B cell (primary cell): ENCODE measurements at regions not wholly inside any gene's neighbourhood (a gene's known extent, or its start where the extent isn't known, plus 50 kb on each side); places are given as distances from the start of the nearest gene placed in this dataset.

Experiments
- ATAC-seq: fragments of 200-7000 bp; cut with Tn5 transposase; one replicate; pipeline ENCODE4 v1.10.0; 2021; ENCODE audit warnings: low read depth, mild to moderate bottlenecking, moderate number of reproducible peaks, moderate library complexity
- CTCF ChIA-PET: fragments of 350-600 bp; sonication (Branson Sonifier 250); formaldehyde crosslinking; loops from one replicate; lab custom pipeline; 2021; ENCODE audit warnings: antibody characterized with exemption, inconsistent platforms; lab: Charles Lee
- POLR2A ChIA-PET: fragments of 350-600 bp; sonication (Branson Sonifier 250); formaldehyde crosslinking; loops from one replicate; lab custom pipeline; 2021; ENCODE audit warnings: antibody characterized with exemption; lab: Charles Lee
- DNase-seq: peaks from one replicate; pipeline ENCODE4 v3.0.0; 2013
- H2AFZ ChIP-seq: 2 replicates; pipeline ENCODE4 v1.6.1; 2012; ENCODE audit warnings: mild to moderate bottlenecking, low read depth, low read length; ENCODE audit not compliant: insufficient read depth, poor library complexity, severe bottlenecking
- H3K27ac ChIP-seq, 2 donors: 1 replicate in 1 of 2; 2 replicates in 1 of 2; pipeline ENCODE4 v1.5.1; 2012 to 2013; ENCODE audit warnings: low read length in 2 of 2, mild to moderate bottlenecking in 2 of 2, moderate library complexity in 1 of 2
- H3K27me3 ChIP-seq, 4 experiments: fragments of 200-600 bp in 1 of 4; sonication (generic) in 1 of 4; replicated peaks in 1 of 4; 1 replicate in 2 of 4; 2 replicates in 2 of 4; pipeline versions ENCODE4 v1.6.1 to v1.7.0; 2013 to 2016; ENCODE audit warnings: low read length in 3 of 4, mild to moderate bottlenecking in 2 of 4, mixed read lengths in 1 of 4, moderate library complexity in 1 of 4; ENCODE audit not compliant: insufficient read depth in 4 of 4, control insufficient read depth in 3 of 4; ENCODE audit errors: control extremely low read depth in 1 of 4
- H3K36me3 ChIP-seq, 2 experiments: replicated peaks in 1 of 2; 1 replicate in 1 of 2; 2 replicates in 1 of 2; pipeline versions ENCODE4 v1.6.1 to v1.7.1; 2013; ENCODE audit warnings: low read length in 1 of 2; ENCODE audit not compliant: insufficient read depth in 2 of 2, control insufficient read depth in 1 of 2; ENCODE audit errors: control extremely low read depth in 1 of 2, extremely low read depth in 1 of 2
- H3K4me1 ChIP-seq, 2 donors: fragments of 200-600 bp in 1 of 2; sonication (generic) in 1 of 2; 1 replicate in 1 of 2; 2 replicates in 1 of 2; pipeline versions ENCODE4 v1.5.1 to v1.6.1; 2013 to 2017; ENCODE audit warnings: low read length in 2 of 2; ENCODE audit not compliant: control insufficient read depth in 2 of 2, insufficient read depth in 2 of 2
- H3K4me2 ChIP-seq: replicated peaks from 2 replicates; pipeline ENCODE3; 2012; ENCODE audit warnings: mild to moderate bottlenecking, low read depth, low read length; ENCODE audit not compliant: poor library complexity, severe bottlenecking
- H3K4me3 ChIP-seq, 5 experiments: fragments of 200-600 bp in 1 of 5; sonication (generic) in 1 of 5; 1 replicate in 3 of 5; 2 replicates in 2 of 5; pipeline versions ENCODE4 v1.5.1 to v1.7.0; 2011 to 2016; ENCODE audit warnings: low read length in 4 of 5, mild to moderate bottlenecking in 4 of 5, low read depth in 2 of 5, control low read depth in 1 of 5, moderate library complexity in 1 of 5; ENCODE audit not compliant: insufficient read depth in 1 of 5; ENCODE audit errors: control extremely low read depth in 1 of 5, extremely low read depth in 1 of 5
- H3K79me2 ChIP-seq: fragments of 200-600 bp; sonication (generic); one replicate; pipeline ENCODE4 v1.6.0; 2016; ENCODE audit warnings: low read length; ENCODE audit not compliant: control insufficient read depth, insufficient read depth
- H3K9ac ChIP-seq: fragments of 200-600 bp; sonication (generic); 2 replicates; pipeline ENCODE4 v1.6.1; 2017; ENCODE audit warnings: mild to moderate bottlenecking, low read length, moderate library complexity
- H3K9me3 ChIP-seq, 3 donors: one replicate each; pipeline versions ENCODE4 v1.6.1 to v1.7.1; 2013; ENCODE audit warnings: low read length in 2 of 3; ENCODE audit not compliant: control insufficient read depth in 2 of 3, insufficient read depth in 1 of 3; ENCODE audit errors: control extremely low read depth in 1 of 3
- H4K20me1 ChIP-seq: 2 replicates; pipeline ENCODE4 v1.6.0; 2012; ENCODE audit warnings: mild to moderate bottlenecking, low read length; ENCODE audit not compliant: insufficient read depth, control insufficient read depth, poor library complexity, severe bottlenecking
- H3K27ac Mint-ChIP-seq: one replicate; pipeline ENCODE4 v1.8.0; 2021; ENCODE audit warnings: mixed read lengths
- H3K27me3 Mint-ChIP-seq: one replicate; pipeline ENCODE4 v1.8.0; 2021; ENCODE audit warnings: mixed read lengths
- H3K4me1 Mint-ChIP-seq: one replicate; pipeline ENCODE4 v1.8.0; 2021; ENCODE audit warnings: mixed read lengths
- H3K4me3 Mint-ChIP-seq: one replicate; pipeline ENCODE4 v1.8.0; 2021; ENCODE audit warnings: mixed read lengths
- H3K9me3 Mint-ChIP-seq: one replicate; pipeline ENCODE4 v1.8.0; 2022; ENCODE audit warnings: mixed read lengths; ENCODE audit not compliant: insufficient read depth
- CTCF ChIP-seq: fragments of 200-600 bp; IDR thresholded peaks from one replicate; pipeline ENCODE4 v1.8.0; 2022; ENCODE audit warnings: antibody characterized with exemption, mild to moderate bottlenecking
- EZH2 ChIP-seq: IDR thresholded peaks from 2 replicates; pipeline ENCODE4 v1.6.1; 2012; ENCODE audit warnings: borderline replicate concordance, low read depth, mild to moderate bottlenecking, moderate library complexity, low read length; ENCODE audit not compliant: insufficient read depth, poor library complexity, severe bottlenecking
- WGBS: methylation state at CpG from one replicate; pipeline ENCODE4 v1.1.5; 2013; ENCODE audit warnings: missing lambda C conversion rate; ENCODE audit not compliant: insufficient coverage; 5-methylcytosine and 5-hydroxymethylcytosine counted together
- intact Hi-C: fragments of 100-400 bp; cut with micrococcal nuclease; formaldehyde crosslinking; loops from one replicate; pipeline ENCODE4 v1.10.0; 2022

- Mint-ChIP-seq H3K27ac (no peak overlapping the region), H3K4me1 (no peaks in the 10 kb centered on the region), H3K9me3 (peaks cover 3% of the 10 kb centered on the region), H3K27me3 (no peaks in the 10 kb centered on the region), H3K4me3 (no peak overlapping the region)
- Histone ChIP-seq H3K9me3 (peaks cover 0 to 4% (median 0%) of the 10 kb centered on the region in 3 donors), H4K20me1 (no peaks in the 10 kb centered on the region), H3K36me3 (no peaks in the 10 kb centered on the region), H3K27me3 (no peaks in the 10 kb centered on the region), H3K4me3 (no peak overlapping the region), H2AFZ (no peak overlapping the region), H3K79me2 (no peaks in the 10 kb centered on the region), H3K4me1 (no peaks in the 10 kb centered on the region), H3K27ac (no peak overlapping the region), H3K9ac (no peak overlapping the region), H3K4me2 (no peak overlapping the region)
- TF ChIP-seq EZH2 (no peak), CTCF (no peak)
- ChIA-PET CTCF (no interaction called here), POLR2A (no interaction called here)
- intact Hi-C loops: no loop called here
- ATAC-seq: no peak
- no peak for DNase-seq
Observed at GRCh38 chr3:103690536-103690935, 1255.7 kb downstream of the ZPLD1 start.

GRCh38 chr3:103693831-103694230 is 1259.0 kb downstream of the ZPLD1 start:
- Histone ChIP-seq H3K36me3 (no peaks in the 10 kb centered on the region), H3K4me2 (no peak overlapping the region), H3K4me3 (no peak overlapping the region), H3K79me2 (no peaks in the 10 kb centered on the region), H4K20me1 (no peaks in the 10 kb centered on the region), H3K27ac (no peak overlapping the region), H3K4me1 (no peaks in the 10 kb centered on the region), H3K9ac (no peak overlapping the region), H3K27me3 (no peaks in the 10 kb centered on the region), H2AFZ (no peak overlapping the region), H3K9me3 (peaks cover 0 to 4% (median 0%) of the 10 kb centered on the region in 3 donors)
- ChIA-PET CTCF (no interaction called here), POLR2A (no interaction called here)
- Mint-ChIP-seq H3K4me1 (no peaks in the 10 kb centered on the region), H3K27ac (no peak overlapping the region), H3K9me3 (peaks cover 3% of the 10 kb centered on the region), H3K4me3 (no peak overlapping the region), H3K27me3 (no peaks in the 10 kb centered on the region)
- TF ChIP-seq EZH2 (no peak), CTCF (no peak)
- intact Hi-C loops: no loop called here
- ATAC-seq (no peak), DNase-seq (no peak)
- no CpG with 5 or more reads among the region's 2 CpGs for WGBS
